Activated CD4-positive, alpha-beta memory T cell treated with anti-CD3 and anti-CD28 coated beads, Interleukin-2, amount 10 ng/mL, durations not matched to agents 7 days and 5 days (primary cell): ENCODE measurements at regions not wholly inside any gene's neighbourhood (a gene's known extent, or its start where the extent isn't known, plus 50 kb on each side); places are given as distances from the start of the nearest gene placed in this dataset.
"Not testable (repeated sequence)": the region's sequence is repeated elsewhere in the genome, so short reads cannot be mapped to it uniquely, and the experiment has no call there.

Experiments used
- CTCF ChIA-PET: fragments of 350-600 bp; sonication (Branson Sonifier 250); formaldehyde crosslinking; loops from one replicate; lab custom pipeline; 2021; ENCODE audit warnings: antibody characterized with exemption, inconsistent platforms; lab: Charles Lee
- POLR2A ChIA-PET: fragments of 350-600 bp; sonication (Branson Sonifier 250); formaldehyde crosslinking; loops from one replicate; lab custom pipeline; 2021; ENCODE audit warnings: antibody characterized with exemption; lab: Charles Lee
- DNase-seq: peaks from one replicate; pipeline ENCODE4 v3.0.0-alpha.2; 2020
- H3K27ac Mint-ChIP-seq: one replicate; pipeline ENCODE4 v1.8.0; 2021; ENCODE audit warnings: mild to moderate bottlenecking, mixed read lengths
- H3K27me3 Mint-ChIP-seq: one replicate; pipeline ENCODE4 v1.8.0; 2021; ENCODE audit warnings: mixed read lengths
- H3K36me3 Mint-ChIP-seq: one replicate; pipeline ENCODE4 v1.8.0; 2021; ENCODE audit warnings: low read depth, mixed read lengths
- H3K4me1 Mint-ChIP-seq: one replicate; pipeline ENCODE4 v1.8.0; 2021; ENCODE audit warnings: mixed read lengths
- H3K4me3 Mint-ChIP-seq: one replicate; pipeline ENCODE4 v1.8.0; 2021; ENCODE audit warnings: mild to moderate bottlenecking, mixed read lengths
- H3K9me3 Mint-ChIP-seq: one replicate; pipeline ENCODE4 v1.8.0; 2021; ENCODE audit warnings: mixed read lengths

DNA sequence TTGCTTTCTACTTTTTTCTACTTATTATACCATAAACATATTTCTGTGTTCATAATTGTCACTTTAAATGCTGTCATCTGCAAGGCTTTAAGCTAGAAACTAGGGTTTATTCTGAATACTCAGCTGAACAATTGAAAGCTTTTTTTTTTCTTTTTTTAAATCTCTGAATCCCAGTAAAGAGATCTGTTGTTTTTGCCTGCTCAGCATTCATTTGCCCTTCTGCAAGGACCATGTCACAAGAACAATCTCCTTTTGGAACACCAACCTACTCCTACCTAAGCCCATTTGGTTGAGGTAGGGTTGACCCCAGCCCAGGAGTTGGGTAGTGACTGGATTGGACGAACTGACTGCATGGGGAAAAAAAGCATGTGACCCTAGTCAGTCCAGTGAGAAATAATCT, 92.6 kb downstream of the MZT1 start:
- H3K27ac Mint-ChIP-seq = no peak overlapping the region
- no peaks in the 10 kb centered on the region for H3K9me3 Mint-ChIP-seq
- ChIA-PET CTCF (interaction anchor here (1.3 kb wide), 1 partner anchor 9 kb away, joined by 5 read pairs; no protein-coding TSS in a partner anchor), POLR2A (no interaction called here)
- H3K4me1 Mint-ChIP-seq = no peaks in the 10 kb centered on the region
- no peak for DNase-seq
- H3K36me3 Mint-ChIP-seq = no peaks in the 10 kb centered on the region
- H3K27me3 Mint-ChIP-seq = no peaks in the 10 kb centered on the region
- no peak overlapping the region for H3K4me3 Mint-ChIP-seq

GRCh38 chr13:72622546-72622945, 104.9 kb downstream of the MZT1 start:
- no peak overlapping the region for H3K27ac Mint-ChIP-seq
- no peaks in the 10 kb centered on the region for H3K36me3 Mint-ChIP-seq
- no peaks in the 10 kb centered on the region for H3K4me1 Mint-ChIP-seq
- no peak for DNase-seq
- H3K9me3 Mint-ChIP-seq = no peaks in the 10 kb centered on the region
- H3K4me3 Mint-ChIP-seq = no peak overlapping the region
- POLR2A ChIA-PET = no interaction called here
- CTCF ChIA-PET = no interaction called here
- no peaks in the 10 kb centered on the region for H3K27me3 Mint-ChIP-seq

GRCh38 chr13:72620874-72621273, 106.6 kb downstream of the MZT1 start:
- Mint-ChIP-seq H3K4me3 (no peak overlapping the region), H3K27me3 (no peaks in the 10 kb centered on the region), H3K36me3 (no peaks in the 10 kb centered on the region), H3K27ac (no peak overlapping the region), H3K9me3 (no peaks in the 10 kb centered on the region), H3K4me1 (no peaks in the 10 kb centered on the region)
- ChIA-PET CTCF (no interaction called here), POLR2A (no interaction called here)
- no peak for DNase-seq

GRCh38 chr13:72617951-72618350, 109.5 kb downstream of the MZT1 start:
- Mint-ChIP-seq H3K4me3 (no peak overlapping the region), H3K27ac (no peak overlapping the region), H3K36me3 (no peaks in the 10 kb centered on the region), H3K4me1 (no peaks in the 10 kb centered on the region), H3K27me3 (no peaks in the 10 kb centered on the region), H3K9me3 (no peaks in the 10 kb centered on the region)
- no peak for DNase-seq
- ChIA-PET CTCF (no interaction called here), POLR2A (no interaction called here)

DNA sequence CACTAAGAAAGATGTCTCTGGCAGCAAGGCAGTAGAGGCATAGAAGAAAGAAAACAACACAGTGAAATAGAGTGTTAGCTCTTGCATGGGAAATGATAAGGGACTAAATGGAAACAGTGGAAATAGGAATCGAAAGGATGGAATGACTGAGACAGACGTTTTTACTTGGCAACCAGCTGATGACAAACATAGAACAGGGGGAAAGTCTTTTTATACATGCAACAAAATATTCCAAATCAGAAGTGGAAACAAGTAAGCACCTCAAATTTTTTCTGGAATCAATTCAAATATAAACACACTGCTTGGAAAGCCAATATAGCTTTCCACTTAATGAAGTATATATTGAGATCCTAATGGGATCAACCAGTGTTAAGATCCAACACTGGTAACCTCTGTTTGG, 110.2 kb downstream of the MZT1 start:
- CTCF ChIA-PET = no interaction called here
- H3K4me3 Mint-ChIP-seq = no peak overlapping the region
- no peaks in the 10 kb centered on the region for H3K27me3 Mint-ChIP-seq
- H3K27ac Mint-ChIP-seq = no peak overlapping the region
- H3K36me3 Mint-ChIP-seq = no peaks in the 10 kb centered on the region
- H3K4me1 Mint-ChIP-seq = no peaks in the 10 kb centered on the region
- H3K9me3 Mint-ChIP-seq = no peaks in the 10 kb centered on the region
- no peak for DNase-seq
- POLR2A ChIA-PET = no interaction called here

- H3K27me3 Mint-ChIP-seq, H3K36me3 Mint-ChIP-seq, POLR2A ChIA-PET, CTCF ChIA-PET, DNase-seq, H3K4me1 Mint-ChIP-seq, H3K9me3 Mint-ChIP-seq, H3K27ac Mint-ChIP-seq, H3K4me3 Mint-ChIP-seq: not testable (repeated sequence)
Measured at GRCh38 chr13:72610251-72610891, 117.1 kb downstream of the MZT1 start.

- CTCF ChIA-PET = no interaction called here
- Mint-ChIP-seq H3K27me3 (no peaks in the 10 kb centered on the region), H3K36me3 (no peaks in the 10 kb centered on the region)
Measured at GRCh38 chr13:72599178-72599743, 128.2 kb downstream of the MZT1 start.

DNA sequence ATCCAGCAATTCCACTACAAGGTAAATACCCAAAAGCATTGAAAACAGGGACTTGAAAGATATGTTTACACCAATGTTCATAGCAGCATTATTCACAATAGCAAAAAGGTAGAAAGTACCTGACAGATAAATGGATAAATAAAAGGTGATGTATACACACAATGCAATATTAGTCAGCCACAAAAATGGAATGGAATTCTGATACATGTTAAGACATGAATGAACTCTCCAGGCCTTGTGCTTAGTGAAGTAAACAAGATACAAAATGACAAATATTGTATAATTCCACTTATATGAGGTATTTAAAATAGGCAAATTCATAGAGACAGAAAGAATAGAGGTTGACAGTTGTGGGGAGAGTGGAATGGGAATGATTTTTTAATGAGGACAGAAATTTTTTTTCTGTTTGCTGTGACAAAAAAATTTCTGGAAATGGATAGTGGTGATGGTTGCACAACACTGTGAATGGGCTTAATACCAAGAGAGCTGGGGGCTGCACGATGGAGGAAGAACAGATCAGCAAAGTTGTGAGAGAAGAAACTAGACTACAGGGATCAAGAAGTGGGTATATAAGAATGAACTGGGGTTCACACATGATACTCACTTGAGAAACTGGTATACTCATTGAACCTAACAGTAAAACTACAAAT, 137.2 kb downstream of the MZT1 start:
- H3K27me3 Mint-ChIP-seq = no peaks in the 10 kb centered on the region
- ChIA-PET CTCF (no interaction called here), POLR2A (no interaction called here)
- H3K4me1 Mint-ChIP-seq = no peaks in the 10 kb centered on the region
- no peaks in the 10 kb centered on the region for H3K36me3 Mint-ChIP-seq
- DNase-seq = no peak
- no peak overlapping the region for H3K4me3 Mint-ChIP-seq
- no peak overlapping the region for H3K27ac Mint-ChIP-seq
- no peaks in the 10 kb centered on the region for H3K9me3 Mint-ChIP-seq

More at GRCh38 chr13:72599178-72599743, 128.2 kb downstream of the MZT1 start:
- H3K4me1 Mint-ChIP-seq = no peaks in the 10 kb centered on the region
- no peak overlapping the region for H3K4me3 Mint-ChIP-seq
- POLR2A ChIA-PET = no interaction called here
- H3K9me3 Mint-ChIP-seq = no peaks in the 10 kb centered on the region
- DNase-seq = no peak
- H3K27ac Mint-ChIP-seq = no peak overlapping the region

DNA sequence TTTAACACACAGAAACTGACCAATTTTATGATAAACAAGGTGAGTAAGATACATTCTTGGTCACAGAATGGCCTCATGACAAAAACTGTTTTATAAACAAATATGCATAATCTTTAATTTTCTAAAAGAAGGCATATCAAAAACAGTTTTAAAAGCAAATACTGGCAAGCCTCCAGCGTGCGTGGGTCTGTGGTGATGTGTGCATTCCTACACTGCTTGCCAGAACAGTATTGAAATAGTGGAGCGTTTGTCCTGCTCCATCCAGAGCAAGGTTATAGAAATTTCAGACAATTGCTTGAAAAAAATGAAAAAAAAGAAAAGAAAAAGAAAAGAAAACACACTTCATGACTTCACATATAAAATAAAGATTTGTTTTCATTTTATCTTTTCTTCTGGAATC, 140.9 kb downstream of the MZT1 start:
- CTCF ChIA-PET = no interaction called here
- Mint-ChIP-seq H3K4me1 (no peaks in the 10 kb centered on the region), H3K27ac (no peak overlapping the region), H3K36me3 (no peaks in the 10 kb centered on the region), H3K27me3 (no peaks in the 10 kb centered on the region), H3K4me3 (no peak overlapping the region), H3K9me3 (no peaks in the 10 kb centered on the region)
- DNase-seq = no peak
- POLR2A ChIA-PET = no interaction called here

- POLR2A ChIA-PET = no interaction called here
- no peaks in the 10 kb centered on the region for H3K36me3 Mint-ChIP-seq
- no peak for DNase-seq
Measured at GRCh38 chr13:72585254-72585653, 142.2 kb downstream of the MZT1 start.

DNA sequence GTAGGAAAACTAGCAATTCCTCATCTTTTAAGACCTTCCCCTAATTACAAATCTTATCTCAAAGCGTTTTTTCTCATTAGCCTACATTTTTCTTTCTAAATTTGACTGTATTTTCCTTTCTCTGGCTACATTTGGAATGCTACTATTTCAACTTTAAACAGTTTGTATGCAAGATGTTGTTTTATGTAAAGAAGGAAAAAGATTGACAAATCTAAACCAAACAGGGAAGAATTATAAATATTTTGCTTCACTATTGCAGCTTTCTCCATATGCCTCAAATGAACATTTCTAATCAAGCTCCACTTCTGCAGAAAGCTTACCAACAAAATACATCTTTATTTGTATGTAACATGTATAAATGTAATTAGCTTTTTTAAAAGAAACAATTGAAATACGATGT, 156.2 kb downstream of the MZT1 start:
- CTCF ChIA-PET = no interaction called here
- POLR2A ChIA-PET = no interaction called here
- no peak overlapping the region for H3K27ac Mint-ChIP-seq

More at GRCh38 chr13:72585254-72585653, 142.2 kb downstream of the MZT1 start:
- Mint-ChIP-seq H3K4me1 (no peaks in the 10 kb centered on the region), H3K27me3 (no peaks in the 10 kb centered on the region), H3K9me3 (no peaks in the 10 kb centered on the region), H3K27ac (no peak overlapping the region), H3K4me3 (no peak overlapping the region)
- CTCF ChIA-PET = no interaction called here

DNA sequence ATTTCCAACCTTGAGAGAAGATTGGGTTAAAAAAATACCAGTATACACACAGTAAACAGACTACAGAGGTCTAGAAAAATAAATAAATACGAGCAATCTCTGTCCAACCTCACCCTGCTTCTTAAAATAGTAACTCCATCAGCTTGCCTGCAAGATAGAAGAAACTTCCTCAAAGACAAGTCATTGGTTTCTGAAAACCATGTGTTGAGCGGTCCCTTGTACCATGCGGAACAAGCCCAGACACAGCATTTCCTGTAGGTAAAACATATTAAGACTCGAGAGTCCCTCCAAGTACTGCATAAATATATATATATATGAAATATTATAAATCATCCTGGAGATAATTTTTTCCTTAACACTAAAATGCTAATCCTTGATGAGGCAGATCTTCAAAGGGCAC, 157.4 kb downstream of the MZT1 start:
- no peak for DNase-seq
- Mint-ChIP-seq H3K36me3 (no peaks in the 10 kb centered on the region), H3K4me3 (no peak overlapping the region), H3K9me3 (no peaks in the 10 kb centered on the region), H3K27ac (no peak overlapping the region), H3K27me3 (no peaks in the 10 kb centered on the region), H3K4me1 (no peaks in the 10 kb centered on the region)
- POLR2A ChIA-PET = no interaction called here
- CTCF ChIA-PET = no interaction called here

More for the DNA sequence above, 156.2 kb downstream of the MZT1 start:
- Mint-ChIP-seq H3K4me1 (no peaks in the 10 kb centered on the region), H3K9me3 (peaks cover 10% of the 10 kb centered on the region), H3K36me3 (no peaks in the 10 kb centered on the region), H3K4me3 (no peak overlapping the region), H3K27me3 (no peaks in the 10 kb centered on the region)
- DNase-seq = no peak

- CTCF ChIA-PET = no interaction called here
- Mint-ChIP-seq H3K27me3 (no peaks in the 10 kb centered on the region), H3K4me1 (no peaks in the 10 kb centered on the region), H3K9me3 (no peaks in the 10 kb centered on the region), H3K4me3 (no peak overlapping the region), H3K36me3 (no peaks in the 10 kb centered on the region), H3K27ac (no peak overlapping the region)
- DNase-seq = no peak
- POLR2A ChIA-PET = no interaction called here
Measured at GRCh38 chr13:72567566-72567965, 159.9 kb downstream of the MZT1 start.

DNA sequence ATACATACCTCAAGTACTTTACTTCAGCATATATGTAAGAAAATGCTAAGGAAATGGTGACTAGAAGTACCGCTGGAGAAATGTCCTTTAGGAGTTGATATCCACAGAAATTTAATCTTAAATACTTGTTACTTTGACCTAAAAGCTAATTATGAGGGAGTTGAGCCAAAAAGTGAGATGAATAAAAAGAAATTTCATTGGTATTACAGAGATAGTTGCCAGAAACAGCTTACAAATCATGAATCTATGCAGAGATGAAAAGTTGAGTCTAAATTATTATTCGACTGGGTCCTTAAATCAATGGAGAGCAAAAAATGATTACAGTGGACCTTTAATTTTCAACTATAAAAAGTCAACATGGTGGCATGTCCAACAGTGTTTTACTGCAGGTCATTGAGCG, 160.9 kb downstream of the MZT1 start:
- no peak overlapping the region for H3K27ac Mint-ChIP-seq
- H3K36me3 Mint-ChIP-seq = no peaks in the 10 kb centered on the region
- no peak for DNase-seq
- ChIA-PET POLR2A (no interaction called here), CTCF (interaction anchor here (0.9 kb wide), 1 partner anchor 22 kb away, joined by 3 read pairs; no protein-coding TSS in a partner anchor)
- no peaks in the 10 kb centered on the region for H3K27me3 Mint-ChIP-seq
- no peaks in the 10 kb centered on the region for H3K4me1 Mint-ChIP-seq
- no peaks in the 10 kb centered on the region for H3K9me3 Mint-ChIP-seq
- no peak overlapping the region for H3K4me3 Mint-ChIP-seq
